Karpas-422 (cell line): ENCODE measurements at regions not wholly inside any gene's neighbourhood (a gene's known extent, or its start where the extent isn't known, plus 50 kb on each side); places are given as distances from the start of the nearest gene placed in this dataset.

ENCODE experiments used
- DNase-seq: peaks from one replicate; pipeline ENCODE4 v3.0.0-alpha.2; 2015
- H2AFZ ChIP-seq: fragments of 200-600 bp; sonication (generic); 2 replicates; pipeline ENCODE4 v1.6.1; 2014; ENCODE audit warnings: antibody characterized with exemption, low read length, mixed read lengths
- H3K27ac ChIP-seq: fragments of 200-600 bp; sonication (generic); 2 replicates; pipeline ENCODE4 v1.5.1; 2014; ENCODE audit warnings: mild to moderate bottlenecking, low read length, moderate library complexity
- H3K27me3 ChIP-seq: fragments of 200-600 bp; sonication (generic); 2 replicates; pipeline ENCODE4 v1.6.1; 2014; ENCODE audit warnings: low read length, mixed read lengths
- H3K36me3 ChIP-seq: fragments of 200-600 bp; sonication (generic); 2 replicates; pipeline ENCODE4 v1.6.1; 2014; ENCODE audit warnings: low read length, mixed read lengths; ENCODE audit not compliant: insufficient read depth
- H3K4me1 ChIP-seq: fragments of 200-600 bp; sonication (generic); 2 replicates; pipeline ENCODE4 v1.6.1; 2014; ENCODE audit warnings: mild to moderate bottlenecking, low read length, mixed read lengths
- H3K4me2 ChIP-seq: fragments of 200-600 bp; sonication (generic); 2 replicates; pipeline ENCODE4 v1.6.1; 2014; ENCODE audit warnings: low read length, low read depth, mild to moderate bottlenecking; ENCODE audit not compliant: poor library complexity, severe bottlenecking
- H3K4me3 ChIP-seq: fragments of 200-600 bp; sonication (generic); 2 replicates; pipeline ENCODE4 v1.5.1; 2014; ENCODE audit warnings: mild to moderate bottlenecking, antibody characterized with exemption, low read length, mixed read lengths
- H3K79me2 ChIP-seq: fragments of 200-600 bp; sonication (generic); 2 replicates; pipeline ENCODE4 v1.6.1; 2014; ENCODE audit warnings: mild to moderate bottlenecking, low read length, mixed read lengths
- H3K9ac ChIP-seq: fragments of 200-600 bp; sonication (generic); 2 replicates; pipeline ENCODE4 v1.6.0; 2014; ENCODE audit warnings: low read length
- H3K9me2 ChIP-seq: fragments of 200-600 bp; sonication (generic), shearing (Covaris generic); replicated peaks from 2 replicates; pipeline ENCODE4 v1.6.0; 2014; ENCODE audit warnings: mild to moderate bottlenecking, low read length, moderate library complexity; ENCODE audit not compliant: insufficient read depth
- H3K9me3 ChIP-seq: fragments of 300-700, 200-600 bp; sonication (generic); 2 replicates; pipeline ENCODE4 v1.6.1; 2014; ENCODE audit warnings: low read length, mixed read lengths
- H4K20me1 ChIP-seq: fragments of 200-600 bp; sonication (generic); 2 replicates; pipeline ENCODE4 v1.6.1; 2014; ENCODE audit warnings: mild to moderate bottlenecking, antibody characterized with exemption, low read length, low read depth; ENCODE audit not compliant: insufficient read depth

DNA sequence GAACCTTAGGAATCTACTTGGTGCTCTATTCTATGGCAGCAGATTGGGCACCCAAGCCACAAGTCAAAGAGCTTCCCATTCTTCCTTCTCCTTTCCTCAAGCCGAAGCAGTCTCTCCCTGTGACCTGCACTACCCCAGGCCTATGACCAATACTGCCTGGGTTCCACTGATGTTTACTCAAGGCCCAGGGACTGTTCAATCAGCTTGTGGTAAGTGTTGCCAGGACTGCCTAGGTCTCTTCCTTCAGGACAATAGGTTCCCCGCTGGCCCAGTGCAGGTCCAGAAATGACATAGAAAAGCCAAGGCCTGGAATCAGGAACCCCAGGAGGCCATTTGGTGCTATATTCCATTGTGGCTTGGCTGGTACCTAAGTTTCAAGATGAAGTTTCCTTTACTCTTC, 397.9 kb downstream of the ZIC4 start:
- Histone ChIP-seq H3K9me2 (no peaks in the 10 kb centered on the region), H3K79me2 (no peaks in the 10 kb centered on the region), H3K27ac (no peak overlapping the region), H2AFZ (no peak overlapping the region), H3K9me3 (peaks cover 9% of the 10 kb centered on the region), H3K4me1 (no peaks in the 10 kb centered on the region), H3K4me2 (no peak overlapping the region), H4K20me1 (no peaks in the 10 kb centered on the region), H3K4me3 (no peak overlapping the region), H3K9ac (no peak overlapping the region), H3K27me3 (no peaks in the 10 kb centered on the region), H3K36me3 (no peaks in the 10 kb centered on the region)
- no peak for DNase-seq

DNA sequence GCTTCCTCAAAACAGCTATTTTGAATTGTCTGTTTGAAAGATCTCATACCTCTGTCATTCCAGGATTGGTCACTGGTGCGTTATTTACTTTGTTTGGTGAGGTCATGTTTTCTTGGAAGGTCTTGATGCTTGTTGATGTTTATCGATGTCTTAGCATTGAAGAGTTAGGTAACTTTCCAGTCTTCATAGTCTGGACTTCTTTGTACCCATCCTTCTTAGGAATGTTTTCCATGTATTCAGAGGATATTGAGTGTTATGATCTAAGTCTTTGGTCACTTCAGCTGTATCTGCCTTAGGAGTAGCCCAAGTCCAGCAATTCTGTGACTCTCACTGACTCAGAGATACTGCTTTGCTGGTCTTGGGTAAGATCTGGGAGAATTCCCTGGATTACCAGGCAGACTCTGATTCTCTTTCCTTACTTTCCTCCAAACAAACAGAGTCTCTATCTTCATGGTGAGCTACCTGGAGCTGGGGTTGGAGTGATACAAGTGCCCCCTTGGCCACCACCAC, 398.6 kb downstream of the ZIC4 start:
- no peaks in the 10 kb centered on the region for H3K9me2 ChIP-seq
- no peak for DNase-seq
- H3K9ac ChIP-seq: no peak overlapping the region
- H3K36me3 ChIP-seq: no peaks in the 10 kb centered on the region
- H3K27ac ChIP-seq: no peak overlapping the region
- no peak overlapping the region for H3K4me3 ChIP-seq
- no peak overlapping the region for H2AFZ ChIP-seq
- H3K4me1 ChIP-seq: no peaks in the 10 kb centered on the region
- H3K4me2 ChIP-seq: no peak overlapping the region
- H4K20me1 ChIP-seq: no peaks in the 10 kb centered on the region
- H3K9me3 ChIP-seq: peaks cover 10% of the 10 kb centered on the region
- H3K27me3 ChIP-seq: no peaks in the 10 kb centered on the region
- H3K79me2 ChIP-seq: no peaks in the 10 kb centered on the region

DNA sequence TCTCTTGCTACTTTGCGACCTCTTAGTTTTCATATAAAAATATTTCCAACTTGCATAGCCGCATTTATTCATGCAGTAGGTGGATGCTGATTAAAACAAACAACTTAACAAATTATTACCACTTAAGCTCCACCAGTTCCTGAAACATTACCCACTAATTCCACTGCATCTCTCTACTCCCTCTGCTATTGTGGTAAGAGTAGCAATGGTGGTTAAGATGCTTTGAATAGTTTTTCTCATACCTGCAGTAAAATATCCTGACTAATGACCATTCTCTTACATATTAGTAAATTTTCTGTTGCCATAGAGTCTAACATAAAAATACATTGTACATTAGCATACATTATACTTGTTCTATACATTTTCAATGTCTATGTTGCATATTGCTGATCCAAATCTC, 397.6 kb upstream of the PLSCR5 start:
- H3K9ac ChIP-seq: no peak overlapping the region
- no peaks in the 10 kb centered on the region for H3K9me2 ChIP-seq
- no peak for DNase-seq
- no peak overlapping the region for H3K4me3 ChIP-seq
- no peak overlapping the region for H3K4me2 ChIP-seq
- no peaks in the 10 kb centered on the region for H4K20me1 ChIP-seq
- no peaks in the 10 kb centered on the region for H3K36me3 ChIP-seq
- H3K79me2 ChIP-seq: no peaks in the 10 kb centered on the region
- H3K27ac ChIP-seq: no peak overlapping the region
- no peaks in the 10 kb centered on the region for H3K4me1 ChIP-seq
- no peaks in the 10 kb centered on the region for H3K27me3 ChIP-seq
- H2AFZ ChIP-seq: no peak overlapping the region
- H3K9me3 ChIP-seq: peaks cover 21% of the 10 kb centered on the region; the same call in 1 of the 2 replicates

DNA sequence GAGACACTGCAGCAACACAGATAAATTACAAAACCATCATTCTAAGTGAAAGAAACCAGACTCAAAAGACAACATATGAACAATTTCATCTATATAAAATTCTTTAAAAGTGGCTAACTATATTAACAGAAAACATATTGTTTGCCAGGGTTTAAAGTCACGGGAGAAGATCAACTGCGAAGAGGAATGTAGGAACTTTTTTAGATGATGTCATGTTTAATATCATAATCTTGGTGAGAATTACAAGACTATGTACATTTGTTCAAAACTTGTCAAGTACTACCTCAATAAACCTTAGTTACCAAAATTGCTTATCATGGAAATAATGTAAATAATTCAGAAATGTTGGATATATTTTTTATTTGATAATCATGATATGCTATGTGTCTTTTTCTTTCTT, 395.1 kb upstream of the PLSCR5 start:
- Histone ChIP-seq H3K9ac (no peak overlapping the region), H3K36me3 (no peaks in the 10 kb centered on the region), H3K4me1 (no peaks in the 10 kb centered on the region), H3K4me2 (no peak overlapping the region), H3K9me2 (no peaks in the 10 kb centered on the region), H3K27me3 (no peaks in the 10 kb centered on the region), H3K4me3 (no peak overlapping the region), H3K79me2 (no peaks in the 10 kb centered on the region), H4K20me1 (no peaks in the 10 kb centered on the region), H3K9me3 (peaks cover 25% of the 10 kb centered on the region; the same call in 1 of the 2 replicates), H3K27ac (no peak overlapping the region), H2AFZ (no peak overlapping the region)
- DNase-seq: no peak

DNA sequence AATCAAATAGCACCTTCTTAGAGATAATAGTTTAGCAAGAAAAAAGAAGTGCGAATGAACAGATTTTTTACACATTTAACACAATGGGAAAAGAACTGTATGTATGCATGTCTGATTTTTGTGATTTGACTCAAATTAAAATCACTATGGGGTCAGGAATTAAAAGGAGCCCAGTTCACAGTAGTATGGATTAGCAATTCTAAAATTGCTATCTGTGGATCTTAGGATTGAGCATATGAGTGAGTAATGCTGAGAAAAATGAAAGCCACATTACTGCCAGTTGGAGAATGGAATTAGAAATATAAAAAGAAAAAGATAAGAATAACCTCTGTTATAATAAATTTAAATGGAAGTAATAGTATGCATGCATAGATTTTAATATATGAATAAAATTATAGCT, 386.8 kb upstream of the PLSCR5 start:
- no peak overlapping the region for H3K4me2 ChIP-seq
- H4K20me1 ChIP-seq: no peaks in the 10 kb centered on the region
- H3K4me3 ChIP-seq: no peak overlapping the region
- DNase-seq: no peak
- H3K9me3 ChIP-seq: peaks cover 15% of the 10 kb centered on the region; the same call in 1 of the 2 replicates
- no peaks in the 10 kb centered on the region for H3K9me2 ChIP-seq
- H2AFZ ChIP-seq: no peak overlapping the region
- H3K27ac ChIP-seq: no peak overlapping the region
- no peaks in the 10 kb centered on the region for H3K27me3 ChIP-seq
- H3K79me2 ChIP-seq: no peaks in the 10 kb centered on the region
- H3K9ac ChIP-seq: no peak overlapping the region
- H3K4me1 ChIP-seq: no peaks in the 10 kb centered on the region
- no peaks in the 10 kb centered on the region for H3K36me3 ChIP-seq

DNA sequence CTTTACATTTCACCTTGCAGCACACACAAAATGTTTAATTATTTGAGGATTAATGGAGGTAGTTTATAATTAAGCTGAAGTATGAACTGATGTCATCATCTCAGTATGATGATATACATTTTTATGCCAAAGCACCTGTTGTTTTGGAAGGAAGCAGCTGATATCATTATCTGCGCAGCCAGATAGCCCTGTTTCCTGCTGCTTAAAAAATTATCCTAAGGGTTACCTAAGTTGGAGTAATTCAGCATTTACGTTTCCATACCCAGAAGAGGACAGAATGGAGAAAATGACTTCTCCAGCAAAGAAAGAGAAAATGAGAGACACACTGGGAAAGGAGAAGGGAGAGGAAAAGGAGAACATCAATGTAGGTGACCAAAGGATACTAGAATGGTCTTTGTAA, 370.3 kb upstream of the PLSCR5 start:
- H3K9me2 ChIP-seq: no peaks in the 10 kb centered on the region
- no peaks in the 10 kb centered on the region for H3K4me1 ChIP-seq
- no peak overlapping the region for H3K9ac ChIP-seq
- H3K4me3 ChIP-seq: no peak overlapping the region
- no peak overlapping the region for H2AFZ ChIP-seq
- H3K36me3 ChIP-seq: no peaks in the 10 kb centered on the region
- no peak overlapping the region for H3K4me2 ChIP-seq
- DNase-seq: no peak
- H3K27me3 ChIP-seq: no peaks in the 10 kb centered on the region
- no peaks in the 10 kb centered on the region for H4K20me1 ChIP-seq
- H3K79me2 ChIP-seq: no peaks in the 10 kb centered on the region
- H3K27ac ChIP-seq: no peak overlapping the region
- H3K9me3 ChIP-seq: peaks cover 10% of the 10 kb centered on the region

DNA sequence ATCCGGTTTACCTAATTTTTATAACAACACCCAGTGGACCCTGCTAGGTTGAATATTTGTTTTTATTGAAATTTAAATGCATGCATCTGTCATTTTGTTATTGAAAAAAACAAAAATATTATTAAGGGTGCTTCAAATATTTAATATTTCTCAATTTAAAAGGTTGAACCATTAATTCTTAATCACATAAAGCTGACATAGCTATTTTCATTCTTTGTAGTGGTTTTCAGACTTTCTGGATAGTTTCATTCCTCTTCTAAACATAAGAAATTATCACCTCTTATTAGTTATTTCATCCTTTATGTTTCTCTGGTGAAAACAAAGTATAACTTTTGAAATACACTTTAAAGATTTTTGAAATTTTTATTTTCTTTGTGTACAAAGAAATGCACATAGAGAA, 369.9 kb upstream of the PLSCR5 start:
- H3K9me3 ChIP-seq: peaks cover 10% of the 10 kb centered on the region
- no peak overlapping the region for H2AFZ ChIP-seq
- H3K27ac ChIP-seq: no peak overlapping the region
- no peaks in the 10 kb centered on the region for H3K79me2 ChIP-seq
- H3K4me1 ChIP-seq: no peaks in the 10 kb centered on the region
- no peak overlapping the region for H3K4me2 ChIP-seq
- no peaks in the 10 kb centered on the region for H3K9me2 ChIP-seq
- H3K36me3 ChIP-seq: no peaks in the 10 kb centered on the region
- H3K4me3 ChIP-seq: no peak overlapping the region
- no peak overlapping the region for H3K9ac ChIP-seq
- no peaks in the 10 kb centered on the region for H4K20me1 ChIP-seq
- no peaks in the 10 kb centered on the region for H3K27me3 ChIP-seq
- DNase-seq: no peak

DNA sequence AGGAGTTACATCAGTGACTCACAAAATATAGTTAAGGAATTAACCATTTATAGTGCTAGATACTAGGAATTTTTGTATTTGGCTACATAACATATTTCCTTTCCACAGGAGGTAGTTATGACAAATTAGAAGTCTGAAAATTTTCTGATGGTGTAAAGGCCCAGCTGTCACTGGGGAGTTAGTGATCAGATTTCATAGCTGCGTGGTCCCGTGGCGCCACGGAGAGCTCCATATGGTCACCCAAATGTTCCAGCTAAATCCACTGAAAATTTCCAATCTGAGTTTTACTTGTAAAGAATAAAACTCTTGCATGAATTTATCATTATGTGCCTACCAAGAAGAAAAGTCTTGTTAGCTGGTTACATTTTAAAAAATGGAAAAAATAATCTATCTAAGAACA, 368.9 kb upstream of the PLSCR5 start:
- H3K27me3 ChIP-seq: no peaks in the 10 kb centered on the region
- H3K9me3 ChIP-seq: peaks cover 10% of the 10 kb centered on the region
- H3K4me1 ChIP-seq: no peaks in the 10 kb centered on the region
- no peak overlapping the region for H3K27ac ChIP-seq
- no peak overlapping the region for H2AFZ ChIP-seq
- H3K4me3 ChIP-seq: no peak overlapping the region
- H3K79me2 ChIP-seq: no peaks in the 10 kb centered on the region
- DNase-seq: no peak
- H3K36me3 ChIP-seq: no peaks in the 10 kb centered on the region
- H3K9me2 ChIP-seq: no peaks in the 10 kb centered on the region
- no peaks in the 10 kb centered on the region for H4K20me1 ChIP-seq
- H3K9ac ChIP-seq: no peak overlapping the region
- H3K4me2 ChIP-seq: no peak overlapping the region

DNA sequence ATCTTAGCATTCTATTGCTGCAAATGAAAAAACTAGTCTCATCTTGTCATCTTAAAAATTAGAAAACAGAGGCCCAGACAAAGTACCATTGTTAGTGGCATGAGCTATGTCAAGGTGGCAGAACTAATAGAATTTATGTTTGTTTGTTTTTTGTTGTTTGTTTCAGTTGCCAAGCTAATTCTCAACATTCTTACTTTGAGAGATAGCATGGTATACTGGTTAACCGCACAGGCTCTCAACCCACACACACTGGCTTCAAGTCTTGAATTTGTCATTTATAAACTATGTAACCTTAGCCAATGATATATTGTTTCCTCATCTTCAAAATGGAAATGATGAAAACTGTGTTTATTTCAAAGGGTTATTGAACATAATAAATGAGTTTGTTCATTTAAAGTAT, 367.6 kb upstream of the PLSCR5 start:
- Histone ChIP-seq H3K4me3 (no peak overlapping the region), H3K79me2 (no peaks in the 10 kb centered on the region), H3K9me2 (no peaks in the 10 kb centered on the region), H3K9ac (no peak overlapping the region), H4K20me1 (no peaks in the 10 kb centered on the region), H2AFZ (no peak overlapping the region), H3K9me3 (peaks cover 10% of the 10 kb centered on the region), H3K36me3 (no peaks in the 10 kb centered on the region), H3K27ac (no peak overlapping the region), H3K4me1 (no peaks in the 10 kb centered on the region), H3K4me2 (no peak overlapping the region), H3K27me3 (no peaks in the 10 kb centered on the region)
- DNase-seq: no peak
